Muscle of back (tissue), 3 donors: ENCODE measurements at regions not wholly inside any gene's neighbourhood (a gene's known extent, or its start where the extent isn't known, plus 50 kb on each side); places are given as distances from the start of the nearest gene placed in this dataset.

Source experiments
- DNase-seq, 3 donors: peaks; one replicate each; pipeline versions ENCODE4 v3.0.0 to v3.0.0-alpha.2; 2013

DNA sequence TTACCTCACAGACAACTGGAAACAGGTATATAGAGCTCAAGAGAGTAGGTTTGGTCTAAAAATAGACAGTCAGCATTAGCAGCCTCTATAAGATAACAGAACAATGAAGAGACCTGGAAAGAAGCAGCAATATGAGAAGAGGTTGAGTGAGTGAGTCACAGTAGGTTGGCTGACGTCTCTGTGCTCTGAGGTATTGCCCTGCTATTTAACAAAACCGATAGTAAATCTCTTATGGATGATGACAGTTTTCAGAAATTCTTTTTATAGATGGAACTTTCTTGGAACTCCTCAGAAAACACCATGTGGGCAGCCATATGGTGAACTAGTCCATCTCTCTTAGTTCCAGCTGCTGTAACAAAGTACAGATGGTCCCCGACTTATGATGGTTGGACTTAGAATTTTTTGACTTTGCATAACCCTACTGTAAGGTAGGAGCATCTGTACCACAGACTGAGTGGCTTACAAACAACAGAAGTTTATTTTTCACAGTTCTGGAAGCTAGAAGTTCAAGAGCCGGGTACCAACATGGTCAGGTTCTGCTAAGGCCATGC is 123.5 kb downstream of the MBD2 start:
- peak in 1 of 3 donors; percentile 38 for DNase-seq

DNA sequence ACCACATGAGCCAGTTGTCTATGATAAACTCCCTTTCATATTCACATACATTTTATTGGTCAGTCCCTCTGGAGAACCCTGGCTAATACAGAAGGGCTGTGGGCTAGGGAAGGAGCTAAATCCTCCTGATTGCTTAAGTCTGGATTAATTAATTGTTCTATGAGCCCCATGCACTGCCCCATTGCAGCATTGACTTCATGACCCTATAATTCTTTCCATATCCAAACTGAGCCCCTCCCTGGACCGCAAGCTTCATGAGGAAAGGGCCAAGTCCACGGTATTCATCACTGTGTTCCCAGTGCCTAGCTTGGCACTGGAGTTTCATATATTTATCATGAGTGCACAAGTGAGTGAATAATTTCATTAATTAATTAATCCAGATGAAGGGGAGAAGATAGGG is 124.0 kb downstream of the MBD2 start:
- DNase-seq, result no peak

GRCh38 chr18:54094474-54094873 is 130.0 kb downstream of the MBD2 start:
- no peak for DNase-seq

- no peak for DNase-seq
These were observed 133.6 kb downstream of the MBD2 start for GRCh38 chr18:54090856-54091255.

DNA sequence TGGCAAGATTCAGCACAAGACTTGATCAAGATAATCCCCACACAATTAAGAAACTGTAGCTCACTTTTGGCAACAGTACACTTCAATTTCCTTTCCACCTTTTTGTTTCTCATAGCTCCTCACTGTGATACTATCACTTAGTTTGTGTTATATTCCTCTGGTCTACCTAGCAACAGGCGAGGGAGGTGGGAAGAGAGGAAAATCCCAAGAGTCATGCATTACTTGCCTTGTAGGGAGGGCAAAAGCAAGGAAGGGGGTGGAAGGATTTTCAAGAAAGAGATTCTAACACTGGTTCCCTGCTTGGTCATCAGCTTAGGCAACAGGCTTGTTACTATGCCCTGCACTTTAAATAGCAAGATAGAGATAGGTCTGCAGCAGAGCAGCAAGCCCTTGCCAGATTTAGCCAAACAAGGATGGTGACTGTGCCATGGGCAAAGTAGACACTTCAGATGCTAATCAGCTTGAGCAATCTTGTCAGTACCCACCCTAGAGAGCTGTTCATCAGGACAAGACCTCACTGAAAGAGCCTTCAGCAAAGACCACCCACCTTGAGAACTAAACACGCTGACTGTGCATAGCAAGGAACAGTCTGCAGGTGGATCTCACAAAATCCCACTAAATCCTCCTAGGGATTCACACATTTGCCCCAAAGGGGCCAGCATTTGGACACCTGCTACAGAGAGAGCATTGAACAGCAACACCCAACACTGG is 134.6 kb downstream of the MBD2 start:
- no peak for DNase-seq

- no peak for DNase-seq
These were observed 137.6 kb downstream of the MBD2 start for GRCh38 chr18:54086863-54087262.

DNA sequence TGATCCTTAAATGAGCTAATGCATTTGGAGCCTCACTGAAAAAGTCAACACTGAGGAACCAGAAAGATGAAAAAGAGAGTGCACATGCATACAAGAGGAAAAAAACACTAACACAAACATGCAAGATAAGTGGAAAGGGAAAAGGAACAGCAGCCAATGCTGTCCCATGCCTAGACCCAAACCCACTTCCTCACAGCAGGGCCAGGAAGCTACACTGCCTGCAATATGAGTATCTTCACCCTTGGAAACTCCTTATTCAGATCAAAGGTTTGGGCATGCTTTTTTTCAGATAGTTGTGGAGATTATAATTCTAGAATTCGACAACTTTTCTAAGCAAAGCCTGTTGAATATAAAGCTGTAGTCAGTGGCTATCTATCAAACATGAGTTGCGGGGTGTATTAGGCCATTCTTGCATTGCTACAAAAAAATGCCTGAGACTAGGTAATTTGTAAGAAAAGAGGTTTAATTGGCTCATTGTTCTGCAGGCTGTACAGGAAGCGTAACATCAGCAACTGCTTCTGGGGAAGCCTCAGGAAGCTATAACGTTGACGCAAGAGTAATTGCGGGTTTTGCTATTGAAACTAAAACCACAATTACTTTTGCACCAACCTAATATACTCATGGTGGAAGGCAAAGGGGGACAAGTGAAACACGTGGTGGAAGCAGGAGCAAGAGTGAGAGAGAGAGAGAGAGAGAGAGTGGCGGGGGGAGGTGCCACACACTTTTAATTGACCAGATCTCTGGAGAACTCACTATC is 138.2 kb downstream of the MBD2 start:
- DNase-seq, result no peak

GRCh38 chr18:54080858-54081257 is 143.6 kb downstream of the MBD2 start:
- DNase-seq, result no peak

DNA sequence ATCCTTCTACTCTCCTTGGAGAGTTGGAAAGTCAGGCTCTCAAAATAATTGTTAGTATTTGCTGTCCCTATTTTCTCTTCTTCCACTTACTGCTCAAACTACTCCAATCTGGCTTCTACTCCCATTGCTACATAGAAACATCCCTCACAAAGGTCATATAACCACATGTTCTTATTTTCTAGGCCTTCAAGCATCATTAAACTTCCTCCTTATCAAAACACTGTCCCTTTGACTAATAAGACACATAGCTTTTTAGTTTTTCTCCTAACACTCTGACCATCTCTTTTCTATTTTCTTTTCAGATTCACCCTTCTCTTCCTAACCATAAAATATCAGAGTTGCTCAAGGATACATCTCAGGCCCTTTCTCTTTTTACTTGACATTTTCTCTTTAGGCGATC is 148.3 kb downstream of the MBD2 start:
- DNase-seq, result no peak

- no peak for DNase-seq
These were observed 148.8 kb downstream of the MBD2 start for GRCh38 chr18:54075689-54076088.

DNA sequence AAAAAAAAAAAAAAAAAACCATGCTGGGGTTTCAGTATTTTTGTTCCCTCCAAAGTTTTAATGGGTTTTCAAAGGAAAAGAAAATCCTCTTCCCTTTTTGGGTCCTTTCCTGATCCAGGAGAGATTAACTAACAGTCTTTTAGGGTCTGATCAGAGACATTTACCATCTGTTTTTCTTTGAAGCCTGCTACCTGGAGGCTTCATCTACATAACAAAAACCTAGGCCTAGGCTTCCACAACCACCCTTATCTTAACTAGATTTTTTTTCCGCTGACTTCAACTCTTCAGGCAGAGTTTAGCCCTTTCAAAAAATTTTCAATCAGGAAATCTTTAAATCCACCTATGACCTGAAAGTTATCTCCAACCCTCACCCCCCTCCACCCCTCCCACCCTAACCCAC is 154.7 kb downstream of the MBD2 start:
- DNase-seq, result no peak

DNA sequence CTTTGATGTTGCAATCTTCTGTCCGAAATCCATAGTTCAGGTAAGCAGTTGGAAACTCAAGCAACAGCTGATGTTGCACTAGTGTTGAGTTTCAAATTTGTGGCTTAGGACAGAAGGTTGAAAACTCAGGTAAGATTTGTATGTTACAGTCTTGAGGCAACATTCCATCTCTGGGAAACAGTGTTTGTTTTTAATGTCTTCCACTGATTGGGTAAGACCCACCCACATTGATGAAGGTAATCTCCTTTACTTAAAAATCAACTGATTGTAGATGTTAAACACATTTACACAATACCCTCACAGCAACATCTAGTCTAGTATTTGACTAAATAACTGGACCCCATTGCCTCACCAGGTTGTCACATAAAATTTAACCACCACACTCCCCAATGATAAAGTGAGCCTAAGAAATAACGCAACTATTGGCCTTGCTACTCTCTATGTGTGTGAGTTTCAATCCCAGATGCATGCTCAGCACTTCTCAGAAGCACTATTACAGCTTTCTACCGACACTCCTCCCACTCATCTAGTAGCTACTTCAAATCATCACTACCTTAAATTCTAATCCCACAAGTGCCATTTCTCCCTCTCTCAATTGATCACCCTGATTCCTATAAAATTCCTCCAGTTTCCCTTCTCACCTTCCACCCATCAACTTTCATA is 164.0 kb downstream of the MBD2 start:
- no peak for DNase-seq

DNA sequence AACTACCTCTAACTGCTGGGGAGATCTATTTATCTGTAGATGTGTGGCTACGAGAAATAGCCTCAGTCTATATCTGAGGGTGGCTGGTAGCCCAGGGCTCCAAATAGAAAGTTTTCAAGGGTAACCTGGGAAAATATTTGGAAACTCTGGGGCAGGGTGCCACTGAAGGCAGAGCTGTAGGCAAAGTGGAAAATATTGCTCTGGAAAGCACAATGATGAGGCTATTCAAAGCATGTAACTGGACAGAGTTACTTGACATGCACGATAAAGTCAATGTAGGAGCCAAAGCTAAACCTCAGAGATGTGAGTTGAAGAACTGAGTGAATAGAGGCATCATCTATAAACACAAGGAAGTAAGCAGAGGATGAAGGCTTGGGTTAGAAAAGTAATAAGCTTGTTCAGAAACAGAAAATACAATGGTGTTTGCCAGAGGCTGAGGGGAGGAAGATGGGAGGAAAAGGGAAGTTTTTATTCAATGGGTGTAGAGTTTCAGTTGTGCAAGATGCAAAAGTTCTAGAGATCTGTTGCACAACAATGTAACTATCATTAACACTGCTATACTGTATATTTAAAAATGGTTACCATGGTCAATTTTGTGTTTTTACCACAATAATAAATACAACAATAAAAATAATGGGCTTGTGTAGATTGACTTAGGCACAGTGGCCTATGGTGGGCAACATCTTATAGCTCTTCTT is 171.6 kb downstream of the MBD2 start:
- no peak for DNase-seq

- DNase-seq, result no peak
These were observed 172.2 kb downstream of the MBD2 start for GRCh38 chr18:54052259-54052658.

GRCh38 chr18:54043484-54044251 is 180.8 kb downstream of the MBD2 start:
- DNase-seq, result no peak

GRCh38 chr18:54035927-54036326 is 188.5 kb downstream of the MBD2 start:
- DNase-seq, result no peak

GRCh38 chr18:54033052-54033451 is 191.4 kb downstream of the MBD2 start:
- peak in 1 of 3 donors; percentile 21 for DNase-seq

DNA sequence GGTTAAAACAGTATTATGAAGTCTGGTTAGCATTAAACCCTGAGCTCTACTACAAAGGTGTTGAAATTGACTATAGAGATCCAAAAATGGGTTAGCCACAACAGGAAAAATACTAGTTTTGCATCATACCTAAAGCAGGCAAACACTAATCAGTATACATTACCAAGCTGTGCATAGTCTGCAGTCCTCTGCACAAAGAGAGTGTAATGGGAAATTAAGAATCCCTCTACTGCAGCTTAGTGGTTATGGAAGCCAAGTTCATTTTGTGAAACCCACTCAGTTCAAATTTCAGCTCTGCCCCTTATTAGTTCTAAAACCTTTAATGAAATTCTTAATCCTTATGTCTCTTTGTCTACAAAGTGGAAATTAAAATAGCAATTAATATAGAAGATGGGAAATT is 192.1 kb downstream of the MBD2 start:
- no peak for DNase-seq

- DNase-seq, result no peak
These were observed 193.2 kb downstream of the MBD2 start for GRCh38 chr18:54031243-54031642.

DNA sequence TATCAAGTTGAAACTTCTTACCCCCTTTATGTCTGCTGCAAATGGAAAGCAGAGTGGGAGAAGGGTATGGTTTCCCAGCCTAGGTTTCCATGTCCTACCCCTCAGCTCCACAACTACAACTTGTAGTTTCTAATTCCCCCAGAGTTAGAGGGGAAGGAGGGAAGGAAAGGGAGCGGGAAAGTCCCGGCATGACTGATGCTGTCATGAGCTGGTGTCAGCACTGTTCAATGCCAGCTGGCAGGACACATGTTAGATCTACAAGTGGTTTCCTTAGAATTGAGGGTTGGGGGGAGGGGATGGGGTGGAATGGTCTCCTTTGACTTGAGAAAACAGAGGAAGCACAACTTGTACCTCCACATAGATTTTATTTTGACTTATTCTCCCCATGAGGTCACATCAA is 194.0 kb downstream of the MBD2 start:
- no peak for DNase-seq

DNA sequence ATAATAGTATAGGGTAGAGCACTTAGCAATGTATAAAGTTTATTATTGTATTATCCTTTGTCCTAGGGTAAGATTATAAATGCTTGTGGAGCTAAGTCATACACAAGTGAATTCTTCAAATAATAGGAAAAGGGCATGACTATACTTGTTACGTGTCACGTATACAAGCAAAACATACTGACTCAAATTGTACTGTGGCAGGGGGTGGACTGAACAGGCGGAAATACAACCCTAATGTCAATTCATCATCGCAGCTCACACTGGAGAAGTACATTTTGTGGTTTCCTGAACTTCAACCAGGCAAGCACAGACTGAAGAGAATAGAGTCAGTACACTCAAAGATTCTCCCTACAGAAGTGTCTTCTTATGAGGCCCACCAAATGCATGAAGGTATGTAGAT is 201.0 kb downstream of the MBD2 start:
- peak in 1 of 3 donors; percentile 79 for DNase-seq
